Stimulated activated CD4-positive, alpha-beta T cell treated with anti-CD3 and anti-CD28 coated beads, Interleukin-4, amount 100 ng/mL, for 4 hours (primary cell): ENCODE measurements at regions not wholly inside any gene's neighbourhood (a gene's known extent, or its start where the extent isn't known, plus 50 kb on each side); places are given as distances from the start of the nearest gene placed in this dataset.

Experiments
- DNase-seq, 2 experiments: peaks; one replicate each; pipeline ENCODE4 v3.0.0-alpha.2; 2020

GRCh38 chr6:12593771-12594529 lies 122.6 kb upstream of the PHACTR1 start:
- DNase-seq = no peak

- no peak for DNase-seq
Observed at GRCh38 chr6:12594530-12594893, 122.1 kb upstream of the PHACTR1 start.

- DNase-seq = no peak
Observed at GRCh38 chr6:12595161-12595811, 121.3 kb upstream of the PHACTR1 start.

- DNase-seq = no peak
Observed at GRCh38 chr6:12596731-12597130, 119.8 kb upstream of the PHACTR1 start.

GRCh38 chr6:12598919-12599318 lies 117.6 kb upstream of the PHACTR1 start:
- DNase-seq = no peak

- no peak for DNase-seq
Observed at GRCh38 chr6:12601881-12602280, 114.7 kb upstream of the PHACTR1 start.

- DNase-seq = no peak
Observed at GRCh38 chr6:12602342-12602741, 114.2 kb upstream of the PHACTR1 start.

GRCh38 chr6:12602951-12603672 lies 113.5 kb upstream of the PHACTR1 start:
- no peak for DNase-seq

GRCh38 chr6:12603673-12604049 lies 112.9 kb upstream of the PHACTR1 start:
- no peak for DNase-seq

- peak; percentile 4 to 12 for DNase-seq
Observed at GRCh38 chr6:12605888-12606345, 110.7 kb upstream of the PHACTR1 start.

- no peak for DNase-seq
Observed at GRCh38 chr6:12606616-12607015, 110.0 kb upstream of the PHACTR1 start.

- DNase-seq = no peak
Observed at GRCh38 chr6:12608016-12608860, 108.3 kb upstream of the PHACTR1 start.

GRCh38 chr6:12608874-12609273 lies 107.7 kb upstream of the PHACTR1 start:
- DNase-seq = no peak

GRCh38 chr6:12609751-12610150 lies 106.8 kb upstream of the PHACTR1 start:
- DNase-seq = no peak

GRCh38 chr6:12610862-12611261 lies 105.7 kb upstream of the PHACTR1 start:
- no peak for DNase-seq

- DNase-seq = no peak
Observed at GRCh38 chr6:12613811-12614210, 102.8 kb upstream of the PHACTR1 start.

GRCh38 chr6:12614456-12614855 lies 102.1 kb upstream of the PHACTR1 start:
- no peak for DNase-seq

- DNase-seq = no peak
Observed at GRCh38 chr6:12618296-12618695, 98.3 kb upstream of the PHACTR1 start.

GRCh38 chr6:12621754-12622153 lies 94.8 kb upstream of the PHACTR1 start:
- no peak for DNase-seq

GRCh38 chr6:12622566-12622965 lies 94.0 kb upstream of the PHACTR1 start:
- no peak for DNase-seq

- DNase-seq = no peak
Observed at GRCh38 chr6:12624142-12624837, 92.3 kb upstream of the PHACTR1 start.

- no peak for DNase-seq
Observed at GRCh38 chr6:12627053-12627452, 89.5 kb upstream of the PHACTR1 start.
